ENCODE measurements at regions not wholly inside any gene's neighbourhood (a gene's known extent, or its start where the extent isn't known, plus 50 kb on each side); places are given as distances from the start of the nearest gene placed in this dataset.

DNA sequence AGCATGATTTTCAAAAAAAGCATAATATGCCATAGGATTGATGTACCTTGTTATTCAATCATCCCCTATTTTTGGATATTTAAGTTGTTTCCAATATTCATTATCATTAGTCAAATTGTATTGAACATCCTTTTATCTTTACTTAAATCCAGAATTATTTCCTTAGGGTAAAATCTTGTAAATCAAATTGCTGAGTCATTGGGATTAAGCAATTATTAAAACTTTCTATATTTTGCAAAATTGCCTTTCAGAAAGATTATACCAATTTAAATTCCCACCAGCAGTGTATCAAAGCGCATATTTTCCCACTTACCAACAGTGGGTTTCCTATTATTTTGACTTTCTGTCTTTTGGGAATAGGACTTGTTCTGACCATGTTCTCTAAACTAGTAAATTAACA lies 159.3 kb downstream of the SS18 start:
- TF ChIP-seq, protein P1, sequence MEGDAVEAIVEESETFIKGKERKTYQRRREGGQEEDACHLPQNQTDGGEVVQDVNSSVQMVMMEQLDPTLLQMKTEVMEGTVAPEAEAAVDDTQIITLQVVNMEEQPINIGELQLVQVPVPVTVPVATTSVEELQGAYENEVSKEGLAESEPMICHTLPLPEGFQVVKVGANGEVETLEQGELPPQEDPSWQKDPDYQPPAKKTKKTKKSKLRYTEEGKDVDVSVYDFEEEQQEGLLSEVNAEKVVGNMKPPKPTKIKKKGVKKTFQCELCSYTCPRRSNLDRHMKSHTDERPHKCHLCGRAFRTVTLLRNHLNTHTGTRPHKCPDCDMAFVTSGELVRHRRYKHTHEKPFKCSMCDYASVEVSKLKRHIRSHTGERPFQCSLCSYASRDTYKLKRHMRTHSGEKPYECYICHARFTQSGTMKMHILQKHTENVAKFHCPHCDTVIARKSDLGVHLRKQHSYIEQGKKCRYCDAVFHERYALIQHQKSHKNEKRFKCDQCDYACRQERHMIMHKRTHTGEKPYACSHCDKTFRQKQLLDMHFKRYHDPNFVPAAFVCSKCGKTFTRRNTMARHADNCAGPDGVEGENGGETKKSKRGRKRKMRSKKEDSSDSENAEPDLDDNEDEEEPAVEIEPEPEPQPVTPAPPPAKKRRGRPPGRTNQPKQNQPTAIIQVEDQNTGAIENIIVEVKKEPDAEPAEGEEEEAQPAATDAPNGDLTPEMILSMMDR (IDR thresholded peaks at IDR 0.05) = no peak
- no peak for ATAC-seq (ENCODE audit: low FRiP score)
- no peak for DNase-seq (ENCODE audit: low spot score)

DNA sequence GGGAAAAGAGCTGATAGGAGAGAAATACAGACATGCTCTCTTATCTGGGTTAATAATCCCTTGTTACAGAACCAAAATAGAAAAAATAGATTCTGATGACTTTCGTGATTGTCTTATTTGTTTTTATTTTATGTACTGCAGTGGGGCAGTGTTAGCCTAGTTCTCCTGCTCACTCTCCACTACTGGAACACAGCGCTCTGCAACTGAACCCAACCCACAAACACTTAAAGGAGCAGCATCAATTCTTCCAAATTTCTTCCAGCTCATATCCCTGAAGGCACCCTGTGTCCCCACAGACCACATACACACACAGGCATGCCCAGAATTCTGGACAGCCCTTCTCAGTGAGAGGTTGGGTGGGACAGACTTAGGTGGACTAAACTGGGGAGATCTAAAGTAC lies 160.6 kb downstream of the SS18 start:
- no peak for DNase-seq (ENCODE audit: low spot score)
- ATAC-seq (ENCODE audit: low FRiP score) = no peak

DNA sequence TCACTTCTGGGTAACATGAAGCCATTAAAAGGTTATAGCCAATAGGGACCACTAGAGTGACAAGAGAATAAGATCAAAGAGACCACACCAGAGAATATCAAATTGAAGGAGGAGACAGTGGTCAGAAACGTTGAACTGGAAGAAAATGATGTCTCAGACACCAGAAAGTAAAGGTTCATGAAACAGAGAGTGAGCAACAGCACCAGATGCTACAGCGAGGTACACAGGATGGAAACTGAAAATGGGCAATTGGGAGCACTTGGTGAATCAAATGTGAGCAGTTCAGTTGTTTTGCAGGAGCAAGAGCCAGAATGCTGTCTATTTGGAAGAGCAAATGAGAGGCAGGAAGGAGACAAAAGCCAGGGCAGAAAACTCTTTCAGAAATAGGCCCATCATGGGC lies 162.6 kb downstream of the SS18 start:
- DNase-seq (ENCODE audit: low spot score) = no peak
- no peak for ATAC-seq (ENCODE audit: low FRiP score)
- TF ChIP-seq, protein P1 (IDR thresholded peaks at IDR 0.05) = no peak

More for the DNA sequence above, 160.6 kb downstream of the SS18 start:
- TF ChIP-seq, protein P1 (IDR thresholded peaks at IDR 0.05) = no peak

DNA sequence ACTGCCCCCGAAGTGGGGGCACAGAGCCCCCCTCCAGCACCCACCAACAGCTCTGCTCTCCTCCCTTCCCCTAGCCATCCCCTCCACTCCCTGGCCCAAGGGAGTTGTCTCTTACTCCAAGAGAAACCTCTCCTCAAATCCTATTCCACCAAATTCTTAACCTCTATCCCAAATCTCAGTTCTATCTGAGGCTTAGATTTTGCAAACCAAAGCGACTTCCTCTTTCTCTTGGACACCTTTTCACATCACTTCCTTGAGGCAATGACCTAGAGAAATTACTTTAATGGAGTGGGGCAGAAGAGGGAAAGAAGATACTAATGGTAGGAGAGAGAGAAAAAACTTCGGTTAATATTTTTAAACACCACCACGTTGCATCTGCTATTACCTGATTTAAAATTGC lies 167.2 kb downstream of the SS18 start:
- no peak for ATAC-seq (ENCODE audit: low FRiP score)
- DNase-seq (ENCODE audit: low spot score) = no peak
- TF ChIP-seq, protein P1 (IDR thresholded peaks at IDR 0.05) = no peak

DNA sequence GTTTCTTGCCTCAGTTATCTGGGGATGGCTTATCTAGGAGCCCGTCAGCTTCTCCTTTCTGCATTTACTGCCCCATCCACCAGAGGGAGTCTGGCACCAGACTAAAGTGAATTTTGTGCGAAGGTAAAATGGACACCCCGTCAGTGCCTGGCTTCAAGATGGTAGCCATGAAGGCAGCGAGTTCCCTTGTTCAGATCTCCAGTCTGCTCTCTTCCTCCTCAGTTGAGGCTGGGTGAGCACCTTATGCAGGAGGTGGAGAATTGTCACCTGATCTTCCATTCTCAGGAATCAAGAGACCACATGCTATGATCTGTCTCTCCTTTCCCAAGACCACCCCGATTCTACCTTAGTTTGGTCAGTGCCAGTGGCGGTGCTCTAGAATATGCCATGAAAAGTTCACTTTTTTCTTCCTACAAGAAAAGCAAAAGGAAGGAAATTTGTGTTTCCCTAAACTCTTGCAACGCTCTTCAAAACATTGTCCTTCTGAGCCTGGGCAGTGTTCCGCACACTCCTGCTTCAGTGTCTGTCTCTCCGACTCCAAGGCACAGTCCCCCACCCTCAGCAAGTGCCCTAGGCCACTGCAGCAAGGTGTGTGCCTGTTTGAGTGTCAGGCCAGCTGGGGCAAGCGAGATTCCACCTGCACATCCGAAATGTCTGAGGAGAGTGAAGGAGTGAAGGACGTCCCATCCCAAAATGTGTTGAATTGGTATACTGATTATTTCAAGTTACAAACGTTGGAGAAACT lies 168.6 kb downstream of the SS18 start:
- DNase-seq (ENCODE audit: low spot score) = no peak
- no peak for ATAC-seq (ENCODE audit: low FRiP score)
- TF ChIP-seq, protein P1 (IDR thresholded peaks at IDR 0.05) = no peak

DNA sequence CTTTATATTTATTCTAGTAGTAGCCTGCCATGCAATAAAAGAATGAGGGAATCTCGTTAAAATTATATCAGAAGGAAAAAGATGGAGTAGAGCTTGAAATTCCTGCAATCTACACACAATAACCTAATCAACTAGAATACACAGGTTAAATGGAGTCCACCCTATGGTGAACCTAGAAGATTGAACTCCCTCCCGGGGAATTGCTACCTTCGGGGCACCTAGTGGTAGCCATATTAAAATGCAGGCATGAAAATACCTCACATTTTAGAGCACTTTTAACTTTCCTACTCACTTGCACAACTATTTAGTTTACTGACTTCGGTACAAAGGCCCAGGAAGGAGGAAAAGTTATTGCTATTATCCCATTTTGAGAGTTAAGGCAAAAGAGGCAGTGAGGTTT lies 174.5 kb downstream of the SS18 start:
- TF ChIP-seq, protein P1 (IDR thresholded peaks at IDR 0.05) = no peak
- no peak for ATAC-seq (ENCODE audit: low FRiP score)
- DNase-seq (ENCODE audit: low spot score) = no peak

DNA sequence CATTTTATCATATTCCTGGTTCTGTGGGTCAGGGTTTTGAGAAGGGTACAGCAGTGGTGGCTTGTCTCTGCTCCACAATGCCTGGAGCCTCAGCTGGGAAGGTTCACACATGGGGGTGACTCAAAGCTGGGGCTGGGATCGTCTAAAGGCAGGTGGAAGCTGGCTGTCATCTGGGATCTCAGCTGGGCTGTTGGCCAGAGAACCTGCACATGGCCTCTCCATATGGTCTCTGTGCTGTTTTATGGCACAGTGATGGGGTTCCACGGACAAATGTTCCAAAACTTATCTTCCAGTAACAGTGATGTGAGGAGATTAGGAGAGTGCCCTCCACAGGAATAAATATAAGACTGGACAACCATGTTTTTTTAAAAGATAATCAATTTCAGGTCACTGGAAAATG lies 191.4 kb downstream of the SS18 start:
- DNase-seq (ENCODE audit: low spot score) = no peak
- ATAC-seq (ENCODE audit: low FRiP score) = no peak
- TF ChIP-seq, protein P1 (IDR thresholded peaks at IDR 0.05) = no peak

Data from omental fat pad (tissue), 3 donors.